A673 (cell line): ENCODE measurements at regions not wholly inside any gene's neighbourhood (a gene's known extent, or its start where the extent isn't known, plus 50 kb on each side); places are given as distances from the start of the nearest gene placed in this dataset.

ENCODE experiments used
- BruUV-seq: library from RNA; stranded (reverse); fragments of 400-500 nt; replicated peaks from 2 replicates; lab custom pipeline; 2021; lab: Mats Ljungman, UMichigan
- CTCF ChIA-PET: fragments of 300-600 bp; sonication (Branson Sonifier 250); formaldehyde crosslinking; loops from one replicate; lab custom pipeline; 2022; ENCODE audit warnings: antibody characterized with exemption; lab: Charles Lee
- POLR2A ChIA-PET: fragments of 300-600 bp; sonication (Branson Sonifier 250); formaldehyde crosslinking; loops from one replicate; lab custom pipeline; 2022; ENCODE audit warnings: antibody characterized with exemption; ENCODE audit not compliant: low non-redundant PET; lab: Charles Lee
- DNase-seq: peaks from one replicate; pipeline ENCODE4 v3.0.0-alpha.2; 2015; ENCODE audit warnings: low spot score
- H3K27ac ChIP-seq: fragments of 200-600 bp; sonication (generic); 2 replicates; pipeline ENCODE4 v1.5.1; 2016; ENCODE audit warnings: mixed run types, low read depth, mild to moderate bottlenecking, mixed read lengths, antibody characterized with exemption, low read length; ENCODE audit not compliant: poor library complexity, severe bottlenecking
- H3K27me3 ChIP-seq: fragments of 200-600 bp; sonication (generic); replicated peaks from 2 replicates; pipeline ENCODE4 v1.6.1; 2017; ENCODE audit warnings: mixed run types, low read depth, mild to moderate bottlenecking, mixed read lengths, antibody characterized with exemption, low read length; ENCODE audit not compliant: insufficient read depth, poor library complexity
- H3K36me3 ChIP-seq: fragments of 200-600 bp; sonication (generic); 2 replicates; pipeline ENCODE4 v1.6.1; 2016; ENCODE audit warnings: mixed run types, mild to moderate bottlenecking, mixed read lengths, antibody characterized with exemption, low read length; ENCODE audit not compliant: insufficient read depth, poor library complexity, severe bottlenecking
- H3K4me1 ChIP-seq: fragments of 200-600 bp; sonication (generic); 2 replicates; pipeline ENCODE4 v1.6.1; 2017; ENCODE audit warnings: mixed run types, mild to moderate bottlenecking, mixed read lengths, antibody characterized with exemption, low read length; ENCODE audit not compliant: insufficient read depth, poor library complexity, severe bottlenecking
- H3K4me3 ChIP-seq: fragments of 200-600 bp; sonication (generic); 2 replicates; pipeline ENCODE4 v1.5.1; 2016; ENCODE audit warnings: low read depth, mixed run types, mild to moderate bottlenecking, mixed read lengths, low read length; ENCODE audit not compliant: poor library complexity, severe bottlenecking
- H3K9me3 ChIP-seq: fragments of 200-600 bp; sonication (generic); 2 replicates; pipeline ENCODE4 v1.6.1; 2016; ENCODE audit warnings: mixed run types, low read depth, mild to moderate bottlenecking, mixed read lengths, antibody characterized with exemption, low read length; ENCODE audit not compliant: poor library complexity, severe bottlenecking
- CTCF ChIP-seq: fragments of 300-800, 200-600 bp; sonication (generic); conservative IDR thresholded peaks from 2 replicates; pipeline ENCODE4 v1.5.1; 2017; ENCODE audit warnings: low read depth, mild to moderate bottlenecking, antibody characterized with exemption, low read length, moderate library complexity, mixed read lengths
- EZH2 ChIP-seq: fragments of 200-600 bp; sonication (generic); IDR thresholded peaks from 2 replicates; pipeline ENCODE4 v1.6.1; 2017; ENCODE audit warnings: borderline replicate concordance, low read depth, mild to moderate bottlenecking, mixed read lengths, antibody characterized with exemption, low read length; ENCODE audit not compliant: poor library complexity, severe bottlenecking
- intact Hi-C: fragments of 100-400 bp; cut with micrococcal nuclease; formaldehyde crosslinking; loops from one replicate; pipeline ENCODE4 v1.10.0; 2022; ENCODE audit not compliant: unreplicated experiment

DNA sequence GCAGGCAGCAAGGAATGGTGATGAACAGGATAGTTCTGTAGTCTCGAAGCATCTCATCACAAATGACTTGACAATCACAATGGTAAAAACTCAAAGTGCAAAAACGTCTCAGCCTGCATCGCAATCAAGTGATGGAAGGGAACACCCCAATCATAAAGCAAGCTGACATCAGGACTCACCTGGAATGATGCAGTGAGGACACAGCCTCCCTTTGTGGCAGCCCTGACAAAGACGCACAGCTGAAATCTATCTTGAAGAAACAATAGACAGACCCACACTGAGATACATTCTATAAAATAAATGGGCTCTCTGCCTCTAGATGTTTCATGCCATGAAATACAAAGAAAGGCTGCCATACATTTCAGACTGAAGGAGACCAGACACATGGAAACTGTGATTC lies 748.0 kb upstream of the IGFBP3 start:
- Histone ChIP-seq H3K36me3 (no peaks in the 10 kb centered on the region), H3K4me3 (no peak overlapping the region), H3K4me1 (no peaks in the 10 kb centered on the region), H3K9me3 (no peaks in the 10 kb centered on the region), H3K27ac (no peak overlapping the region), H3K27me3 (no peaks in the 10 kb centered on the region)
- no peak for DNase-seq
- TF ChIP-seq CTCF (no peak), EZH2 (no peak)
- CTCF ChIA-PET = no interaction called here
- intact Hi-C loops = no loop called here
- no TSS peak for BruUV-seq
- POLR2A ChIA-PET = no interaction called here

GRCh38 chr7:46664453-46664852 lies 743.4 kb upstream of the IGFBP3 start:
- H3K4me3 ChIP-seq = no peak overlapping the region
- no peaks in the 10 kb centered on the region for H3K36me3 ChIP-seq
- no peaks in the 10 kb centered on the region for H3K27me3 ChIP-seq
- no peak for TF ChIP-seq EZH2
- TF ChIP-seq CTCF = no peak
- intact Hi-C loops = no loop called here
- H3K9me3 ChIP-seq = no peaks in the 10 kb centered on the region
- ChIA-PET POLR2A (no interaction called here), CTCF (no interaction called here)
- BruUV-seq = no TSS peak
- H3K4me1 ChIP-seq = no peaks in the 10 kb centered on the region
- no peak overlapping the region for H3K27ac ChIP-seq
- DNase-seq = no peak

DNA sequence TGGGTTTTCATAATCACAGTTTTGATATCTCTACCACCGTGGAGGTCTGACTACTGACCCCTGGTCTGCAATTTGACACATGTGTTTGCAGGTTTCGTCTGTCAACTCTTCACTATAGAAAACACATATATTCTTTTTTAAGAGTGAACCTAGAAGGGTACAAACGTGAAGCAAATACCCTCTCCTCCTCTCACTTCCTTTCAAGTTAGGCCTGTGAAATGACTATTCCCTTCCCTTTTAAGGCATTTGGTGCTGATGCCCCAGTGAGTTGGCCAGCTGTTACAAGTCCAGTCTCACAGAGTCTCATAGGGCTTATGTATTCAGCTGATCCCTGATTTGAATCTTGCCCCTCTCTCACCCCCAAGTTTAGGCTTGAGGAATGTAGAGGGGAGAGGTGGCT lies 742.0 kb upstream of the IGFBP3 start:
- DNase-seq = no peak
- H3K36me3 ChIP-seq = no peaks in the 10 kb centered on the region
- no peaks in the 10 kb centered on the region for H3K4me1 ChIP-seq
- CTCF ChIA-PET = no interaction called here
- no peaks in the 10 kb centered on the region for H3K27me3 ChIP-seq
- no peaks in the 10 kb centered on the region for H3K9me3 ChIP-seq
- intact Hi-C loops = no loop called here
- POLR2A ChIA-PET = no interaction called here
- H3K4me3 ChIP-seq = no peak overlapping the region
- no TSS peak for BruUV-seq
- TF ChIP-seq CTCF (no peak), EZH2 (no peak)
- no peak overlapping the region for H3K27ac ChIP-seq
